GM12878 (cell line): ENCODE measurements at regions not wholly inside any gene's neighbourhood (a gene's known extent, or its start where the extent isn't known, plus 50 kb on each side); places are given as distances from the start of the nearest gene placed in this dataset.

Experiments
- ATAC-seq: fragments of 200-7000 bp; cut with Tn5 transposase; 3 replicates; pipeline ENCODE4 v1.9.1; 2020; ENCODE audit warnings: mild to moderate bottlenecking, moderate library complexity
- BruUV-seq: library from RNA; stranded (reverse); fragments of 400-500 nt; replicated peaks from 2 replicates; lab custom pipeline; 2021; lab: Mats Ljungman, UMichigan
- CTCF ChIA-PET: fragments of 300-600 bp; sonication (Branson Sonifier 250); formaldehyde crosslinking; extraction: SDS; loops from one replicate; lab custom pipeline; 2021; ENCODE audit warnings: inconsistent platforms; lab: Yijun Ruan, JAX
- POLR2A ChIA-PET: fragments of 350-600 bp; formaldehyde crosslinking; extraction: SDS; loops from one replicate; lab custom pipeline; 2021; ENCODE audit warnings: inconsistent platforms; lab: Charles Lee
- RAD21 ChIA-PET: fragments of 300-600 bp; sonication (Branson Sonifier 250); formaldehyde crosslinking; loops from one replicate; lab custom pipeline; 2023; ENCODE audit warnings: antibody characterized with exemption; ENCODE audit not compliant: unreplicated experiment; lab: Charles Lee
- SMC1A ChIA-PET: fragments of 300-600 bp; sonication (Branson Sonifier 250); formaldehyde crosslinking; loops from one replicate; lab custom pipeline; 2023; ENCODE audit not compliant: unreplicated experiment, uncharacterized antibody; lab: Charles Lee
- DNase-seq: peaks from one replicate; pipeline ENCODE4 v3.0.0-alpha.2; 2011; ENCODE audit warnings: low read depth, low spot score
- FAIRE-seq: peaks from 3 replicates; lab custom pipeline; 2011; peaks lifted over from hg19 to GRCh38; lab: Jason Lieb, UNC
- H2AFZ ChIP-seq: 2 replicates; pipeline ENCODE4 v1.6.0; 2011; ENCODE audit warnings: low read depth, low read length, control low read depth; ENCODE audit not compliant: control insufficient read depth
- H3K27ac ChIP-seq: 2 replicates; pipeline ENCODE4 v1.5.1; 2011; ENCODE audit warnings: control low read depth; ENCODE audit not compliant: control insufficient read depth, insufficient read depth
- H3K27me3 ChIP-seq, 2 experiments: replicated peaks in 1 of 2; 2 replicates each; pipeline versions ENCODE4 v1.6.0 to v1.6.1; 2011; ENCODE audit warnings: low read length in 1 of 2; ENCODE audit not compliant: control insufficient read depth in 2 of 2, insufficient read depth in 2 of 2
- H3K36me3 ChIP-seq, 2 experiments: 2 replicates each; pipeline ENCODE4 v1.5.1; 2011; ENCODE audit warnings: low read length in 1 of 2; ENCODE audit not compliant: control insufficient read depth in 2 of 2, insufficient read depth in 2 of 2
- H3K4me1 ChIP-seq: 2 replicates; pipeline ENCODE4 v1.6.1; 2011; ENCODE audit warnings: mild to moderate bottlenecking, low read length, moderate library complexity, mixed read lengths; ENCODE audit not compliant: control insufficient read depth, insufficient read depth
- H3K4me2 ChIP-seq: 2 replicates; pipeline ENCODE4 v1.6.0; 2011; ENCODE audit warnings: control low read depth; ENCODE audit not compliant: control insufficient read depth, insufficient read depth
- H3K4me3 ChIP-seq: fragments of 200-600 bp; sonication (generic); 2 replicates; pipeline ENCODE4 v1.5.1; 2016
- H3K79me2 ChIP-seq: 2 replicates; pipeline ENCODE4 v1.6.0; 2011; ENCODE audit warnings: low read length; ENCODE audit not compliant: control insufficient read depth, insufficient read depth
- H3K9ac ChIP-seq: 2 replicates; pipeline ENCODE4 v1.8.0; 2011; ENCODE audit warnings: low read length, control low read depth, mixed read lengths; ENCODE audit not compliant: control insufficient read depth, insufficient read depth
- H3K9me3 ChIP-seq: replicated peaks from 3 replicates; pipeline ENCODE4 v1.5.1; 2011; ENCODE audit warnings: mild to moderate bottlenecking, low read length; ENCODE audit not compliant: control insufficient read depth, insufficient read depth
- H4K20me1 ChIP-seq: 2 replicates; pipeline ENCODE4 v1.6.0; 2011; ENCODE audit not compliant: control insufficient read depth, insufficient read depth
- BCL11A ChIP-seq: IDR thresholded peaks from 2 replicates; pipeline ENCODE4 v1.6.1; 2011; ENCODE audit warnings: low read depth, low read length
- BCL3 ChIP-seq: IDR thresholded peaks from 2 replicates; pipeline ENCODE4 v1.6.1; 2011; ENCODE audit warnings: borderline replicate concordance, low read depth, mild to moderate bottlenecking, moderate library complexity, low read length; ENCODE audit not compliant: insufficient read depth, poor library complexity, severe bottlenecking
- BMI1 ChIP-seq: fragments of 450-650 bp; IDR thresholded peaks from 2 replicates; pipeline ENCODE4 v1.6.1; 2016; ENCODE audit warnings: mild to moderate bottlenecking, moderate library complexity, borderline replicate concordance
- CBX3 ChIP-seq: fragments of 200-600 bp; sonication (generic); IDR thresholded peaks from 2 replicates; pipeline ENCODE4 v1.6.1; 2016; ENCODE audit warnings: low read depth, borderline replicate concordance
- JUND ChIP-seq: IDR thresholded peaks from 2 replicates; pipeline ENCODE4 v1.6.1; 2012; ENCODE audit warnings: low read depth, mild to moderate bottlenecking, low read length, improper control_type of control experiment, moderate library complexity
- LARP7 ChIP-seq: fragments of 450-650 bp; IDR thresholded peaks from 2 replicates; pipeline ENCODE4 v1.6.1; 2017; ENCODE audit warnings: mild to moderate bottlenecking
- NBN ChIP-seq: fragments of 450-650 bp; IDR thresholded peaks from 2 replicates; pipeline ENCODE4 v1.6.1; 2016
- NFIC ChIP-seq: IDR thresholded peaks from 2 replicates; pipeline ENCODE4 v1.6.1; 2012; ENCODE audit warnings: low read depth, mild to moderate bottlenecking, inconsistent platforms, low read length, moderate library complexity
- NRF1 ChIP-seq: conservative IDR thresholded peaks from 2 replicates; pipeline ENCODE4 v1.6.1; 2011; ENCODE audit warnings: mild to moderate bottlenecking, low read depth, low read length, improper control_type of control experiment
- SRF ChIP-seq, 2 experiments: IDR thresholded peaks; 2 replicates each; pipeline ENCODE4 v1.6.1; 2011; ENCODE audit warnings: low read depth in 2 of 2, low read length in 2 of 2, mild to moderate bottlenecking in 1 of 2, moderate library complexity in 1 of 2
- YY1 ChIP-seq: IDR thresholded peaks from 2 replicates; pipeline ENCODE4 v1.6.1; 2011; ENCODE audit warnings: low read depth, mild to moderate bottlenecking, low read length
- ZBED1 ChIP-seq: IDR thresholded peaks from 2 replicates; pipeline ENCODE4 v1.6.1; 2016; ENCODE audit warnings: borderline replicate concordance
- ZNF384 ChIP-seq: IDR thresholded peaks from 2 replicates; pipeline ENCODE4 v1.6.1; 2012; ENCODE audit warnings: low read depth, mild to moderate bottlenecking, low read length, improper control_type of control experiment, borderline replicate concordance
- ZNF687 ChIP-seq: fragments of 450-650 bp; IDR thresholded peaks from 2 replicates; pipeline ENCODE4 v1.6.1; 2017; ENCODE audit warnings: mild to moderate bottlenecking, moderate library complexity
- WGBS: methylation state at CpG from one replicate; pipeline ENCODE4 v1.1.6; 2016; ENCODE audit warnings: low lambda C conversion rate; ENCODE audit not compliant: insufficient replicate concordance, insufficient coverage; ENCODE audit errors: missing lambda C conversion rate; 5-methylcytosine and 5-hydroxymethylcytosine counted together
- in situ Hi-C: fragments of 300-500 bp; cut with MboI; formaldehyde crosslinking; loops from 9 replicates; pipeline ENCODE4 v1.14.3; 2018; ENCODE audit warnings: mixed read lengths
- intact Hi-C: fragments of 100-400 bp; cut with micrococcal nuclease; formaldehyde crosslinking; loops from one replicate; pipeline ENCODE4 v1.14.2; 2022; ENCODE audit not compliant: unreplicated experiment

- ChIA-PET SMC1A (no interaction called here), CTCF (no interaction called here), RAD21 (no interaction called here), POLR2A (no interaction called here)
- Histone ChIP-seq H3K27me3 (no peaks in the 10 kb centered on the region), H3K4me2 (no peak overlapping the region), H3K4me3 (no peak overlapping the region), H3K79me2 (no peaks in the 10 kb centered on the region), H3K9me3 (no peaks in the 10 kb centered on the region; the same call in 2 of the 3 replicates), H4K20me1 (no peaks in the 10 kb centered on the region), H3K4me1 (no peaks in the 10 kb centered on the region), H3K36me3 (no peaks in the 10 kb centered on the region), H3K27ac (no peak overlapping the region), H2AFZ (no peak overlapping the region), H3K9ac (no peak overlapping the region)
- no TSS peak for BruUV-seq
- no peak for FAIRE-seq
- in situ Hi-C loops (no loop called here), intact Hi-C loops (no loop called here)
- TF ChIP-seq NBN = no peak
- no peak for TF ChIP-seq YY1
- no peak for TF ChIP-seq JUND
- no peak for TF ChIP-seq BCL3
- TF ChIP-seq LARP7 = no peak
- TF ChIP-seq ZNF384 = no peak
- TF ChIP-seq BMI1 = no peak
- no peak for TF ChIP-seq NFIC
- TF ChIP-seq ZNF687 = no peak
- no peak for TF ChIP-seq BCL11A
- no peak for TF ChIP-seq ZBED1
- no peak for TF ChIP-seq CBX3
- TF ChIP-seq SRF (IDR thresholded peaks at IDR 0.05; ENCODE audit: low read depth in 2 of 2, low read length in 2 of 2) = no peak
- TF ChIP-seq NRF1 = no peak
- DNase-seq = no peak
- WGBS = 54% methylated on average over 1 of the region's 1 CpG
- no peak for ATAC-seq
Observed at GRCh38 chr16:17899141-17899540, 428.4 kb upstream of the XYLT1 start.
